Left cardiac atrium (tissue), 4 donors: ENCODE measurements at regions not wholly inside any gene's neighbourhood (a gene's known extent, or its start where the extent isn't known, plus 50 kb on each side); places are given as distances from the start of the nearest gene placed in this dataset.

ENCODE experiments used
- ATAC-seq, 2 donors: fragments of 200-7000 bp; cut with Tn5 transposase; one replicate each; pipeline ENCODE4 v1.9.1; 2020; ENCODE audit warnings: mild to moderate bottlenecking in 2 of 2, moderate library complexity in 2 of 2
- DNase-seq: peaks from one replicate; pipeline ENCODE4 v3.0.0-alpha.2; 2020
- intact Hi-C, 2 donors: fragments of 100-400 bp; cut with DNase I; formaldehyde crosslinking; loops; one replicate each; pipeline versions ENCODE4 v1.14.1 to v1.15.1; 2022 to 2023
- donor health status: DM: no; HTN: yes; CAD: no.
- donor health status: DM: no; HTN: yes; CAD: no; lungs with severe emphysema.
- donor health status: DM: yes; HTN: yes; CAD: no.
- donor health status: Dilated cardiomyopathy.

DNA sequence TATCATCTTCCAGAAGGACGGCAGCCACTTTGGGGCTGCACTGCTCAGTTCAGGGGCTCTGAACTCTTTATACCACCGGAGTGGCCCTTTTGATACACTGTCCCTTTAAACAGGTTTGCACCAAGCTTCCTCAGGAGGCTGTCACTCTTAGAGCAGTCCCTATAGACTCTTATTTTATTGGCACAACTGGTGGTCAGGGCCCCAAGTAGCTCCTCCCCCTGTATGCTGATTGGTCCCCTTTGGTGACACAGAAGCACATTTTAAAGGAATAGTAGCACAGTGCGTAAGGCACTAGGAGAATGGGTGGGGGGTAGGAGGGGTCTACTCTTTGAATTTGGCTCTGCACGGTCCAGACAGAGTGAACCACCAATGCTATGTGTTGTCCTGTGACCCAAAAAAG lies 122.6 kb upstream of the MLN start:
- DNase-seq = no peak
- ATAC-seq = no peak
- intact Hi-C loops = no loop called here

DNA sequence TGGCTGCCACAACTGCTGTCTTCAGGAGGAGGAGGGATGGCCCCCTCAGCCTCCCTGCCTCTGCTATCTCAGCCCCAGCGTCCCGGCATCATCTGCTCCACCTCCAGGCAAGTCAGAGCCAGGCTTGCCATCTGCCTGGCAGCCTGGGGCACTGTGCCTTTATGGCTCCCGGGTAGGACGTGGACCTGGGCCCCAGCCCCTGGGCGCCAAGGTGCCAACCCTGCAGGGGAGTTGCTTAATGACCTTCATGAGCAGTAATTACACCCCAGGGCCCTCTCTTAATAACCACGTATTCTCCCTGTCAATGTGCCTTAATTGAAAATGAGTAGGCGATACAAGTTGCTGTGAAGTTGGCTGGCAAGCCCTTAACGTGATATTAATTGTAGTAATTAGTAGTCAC lies 122.1 kb upstream of the MLN start:
- no peak for ATAC-seq
- intact Hi-C loops = no loop called here
- DNase-seq = no peak

- no peak for DNase-seq
- intact Hi-C loops = no loop called here
- ATAC-seq = no peak
Observed at GRCh38 chr6:33925210-33925609, 121.4 kb upstream of the MLN start.

GRCh38 chr6:33924681-33925080 lies 120.9 kb upstream of the MLN start:
- intact Hi-C loops = no loop called here
- ATAC-seq = no peak
- DNase-seq = no peak

- DNase-seq (no peak), ATAC-seq (no peak)
- intact Hi-C loops = no loop called here
Observed at GRCh38 chr6:33923857-33924514, 120.2 kb upstream of the MLN start.

DNA sequence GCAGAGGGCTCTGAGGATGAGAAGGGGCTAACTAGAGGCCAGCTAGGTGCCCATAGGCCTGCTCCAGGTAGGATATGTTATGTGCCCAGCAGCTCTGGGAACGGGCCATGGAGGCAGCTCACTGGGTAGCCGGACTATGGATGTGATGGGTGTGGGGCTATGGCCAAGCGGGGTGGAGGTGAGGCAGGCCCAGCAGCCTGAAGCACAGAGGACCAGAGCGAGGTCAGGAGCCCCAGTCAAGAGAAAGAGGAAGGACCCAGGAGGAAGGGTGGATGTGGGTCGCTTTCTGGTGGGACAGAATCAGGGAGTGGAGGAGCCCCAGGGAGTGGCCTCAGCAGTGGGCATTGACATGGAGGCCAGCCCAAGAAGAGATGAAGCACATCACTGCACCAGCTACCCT lies 117.9 kb upstream of the MLN start:
- ATAC-seq (no peak), DNase-seq (no peak)
- intact Hi-C loops = no loop called here

- intact Hi-C loops = no loop called here
- ATAC-seq = no peak
- no peak for DNase-seq
Observed at GRCh38 chr6:33918175-33918695, 114.4 kb upstream of the MLN start.

- DNase-seq (peak; percentile 29), ATAC-seq (peak in 1 of 2 donors; percentile 34)
- intact Hi-C loops = no loop called here
Observed at GRCh38 chr6:33915134-33915533, 111.3 kb upstream of the MLN start.

DNA sequence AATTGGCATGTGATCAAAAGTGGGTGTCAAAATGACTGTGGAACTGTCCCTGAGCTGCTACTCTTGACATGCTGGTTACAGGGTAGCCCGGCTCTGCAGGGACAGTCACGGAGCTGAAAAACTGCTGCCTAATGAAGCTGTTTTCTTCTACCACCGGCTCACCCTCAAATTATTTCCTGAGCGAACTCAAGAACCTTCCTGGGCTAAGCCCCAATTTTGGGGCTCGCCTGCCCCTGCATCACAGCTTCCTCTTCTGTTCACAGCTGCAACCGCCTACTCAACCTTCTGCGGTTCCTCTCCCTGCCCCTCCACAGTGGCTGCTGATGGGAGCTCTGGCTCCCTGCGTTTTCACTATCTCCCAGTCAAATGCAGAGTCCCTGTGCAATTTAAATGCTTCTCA lies 110.8 kb upstream of the MLN start:
- ATAC-seq = peak in 1 of 2 donors; percentile 57
- DNase-seq = no peak
- intact Hi-C loops = no loop called here

DNA sequence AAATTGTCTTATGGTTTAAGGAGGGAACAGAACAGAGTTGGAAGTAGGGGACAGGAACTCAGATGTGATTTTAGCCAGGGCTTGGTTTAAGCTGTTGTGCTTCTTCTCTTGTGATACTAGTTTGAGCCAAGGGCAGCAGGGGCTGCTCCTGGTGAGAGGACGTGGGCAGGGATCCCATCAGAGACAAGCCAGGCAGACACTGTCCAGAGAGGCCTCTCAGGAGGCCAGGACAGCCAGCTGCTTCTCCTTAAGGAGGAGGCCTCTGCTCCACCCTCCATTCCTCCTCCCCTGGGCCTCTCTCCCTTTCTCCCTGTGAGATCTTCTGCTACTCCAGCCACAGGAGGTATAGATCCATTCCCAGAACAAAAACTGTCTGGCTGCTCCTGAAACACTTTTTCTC lies 108.4 kb upstream of the MLN start:
- intact Hi-C loops = no loop called here
- no peak for ATAC-seq
- no peak for DNase-seq

- intact Hi-C loops = no loop called here
- ATAC-seq (no peak), DNase-seq (no peak)
Observed at GRCh38 chr6:33911488-33911887, 107.7 kb upstream of the MLN start.

DNA sequence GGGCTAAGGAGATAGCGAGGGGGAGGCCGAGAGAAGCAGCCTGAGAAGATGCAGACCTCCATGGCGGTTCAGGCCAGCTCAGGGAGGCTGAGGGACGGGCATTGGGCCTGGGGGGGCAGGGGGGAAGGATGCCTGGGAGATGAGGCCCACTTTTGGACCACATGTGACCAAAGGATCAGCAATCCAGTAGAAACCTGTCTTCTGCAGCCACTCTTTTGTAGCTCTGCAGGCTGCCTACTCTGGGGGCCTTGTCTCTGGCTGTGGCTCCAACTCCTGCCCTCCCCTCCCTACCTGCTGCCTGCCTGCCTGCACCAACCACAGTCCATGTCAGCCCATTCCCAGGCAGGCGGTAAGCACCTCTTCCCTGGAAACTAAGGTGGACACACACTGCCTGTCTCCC lies 106.8 kb upstream of the MLN start:
- intact Hi-C loops = no loop called here
- ATAC-seq (no peak), DNase-seq (no peak)

- intact Hi-C loops = no loop called here
- ATAC-seq = no peak
Observed at GRCh38 chr6:33909737-33910136, 105.9 kb upstream of the MLN start.

GRCh38 chr6:33908025-33908424 lies 104.2 kb upstream of the MLN start:
- no peak for ATAC-seq
- intact Hi-C loops = no loop called here
- no peak for DNase-seq

More at GRCh38 chr6:33909737-33910136, 105.9 kb upstream of the MLN start:
- DNase-seq = no peak

DNA sequence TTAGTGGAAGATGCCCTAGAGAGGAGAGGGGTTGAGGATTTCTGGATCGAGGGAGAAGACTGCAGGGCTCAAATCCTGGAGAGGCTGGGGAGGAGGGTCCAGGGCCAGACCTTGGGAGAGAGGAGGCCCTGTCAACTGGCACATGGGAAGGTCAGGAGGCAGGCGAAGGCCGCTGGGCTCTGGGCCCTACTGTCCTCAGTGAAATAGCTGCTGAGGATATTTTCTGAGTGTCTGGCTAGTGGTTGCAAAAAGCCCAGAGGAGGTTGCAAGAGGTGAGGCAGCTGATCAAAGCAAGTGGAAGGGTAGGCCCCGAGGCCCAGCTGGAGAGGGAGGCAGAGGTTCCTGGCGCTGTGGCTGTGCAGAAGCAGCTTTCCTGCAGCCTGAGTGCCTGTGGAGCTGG lies 103.4 kb upstream of the MLN start:
- intact Hi-C loops = no loop called here
- ATAC-seq (no peak), DNase-seq (no peak)

DNA sequence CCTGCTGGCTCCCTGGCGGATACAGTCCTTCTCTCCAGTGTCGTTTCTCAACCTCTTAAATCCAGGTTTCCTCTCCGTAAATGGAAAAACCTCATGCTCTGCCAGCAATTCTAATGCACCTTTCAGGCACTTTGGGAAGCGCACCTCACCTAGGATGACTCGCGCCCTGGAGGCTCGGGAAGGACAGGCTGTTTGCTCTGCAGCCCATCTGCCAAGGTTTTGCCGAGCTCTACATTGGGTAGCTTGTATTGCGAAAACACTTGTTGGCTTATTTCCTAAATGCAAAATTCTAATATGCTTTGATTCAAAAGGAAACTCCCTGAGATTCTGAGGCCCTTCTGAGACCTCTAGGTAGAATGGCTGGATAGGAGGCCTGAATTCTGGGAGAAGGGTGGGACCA lies 102.6 kb upstream of the MLN start:
- DNase-seq = no peak
- peak in 1 of 2 donors; percentile 42 for ATAC-seq
- intact Hi-C loops = no loop called here

DNA sequence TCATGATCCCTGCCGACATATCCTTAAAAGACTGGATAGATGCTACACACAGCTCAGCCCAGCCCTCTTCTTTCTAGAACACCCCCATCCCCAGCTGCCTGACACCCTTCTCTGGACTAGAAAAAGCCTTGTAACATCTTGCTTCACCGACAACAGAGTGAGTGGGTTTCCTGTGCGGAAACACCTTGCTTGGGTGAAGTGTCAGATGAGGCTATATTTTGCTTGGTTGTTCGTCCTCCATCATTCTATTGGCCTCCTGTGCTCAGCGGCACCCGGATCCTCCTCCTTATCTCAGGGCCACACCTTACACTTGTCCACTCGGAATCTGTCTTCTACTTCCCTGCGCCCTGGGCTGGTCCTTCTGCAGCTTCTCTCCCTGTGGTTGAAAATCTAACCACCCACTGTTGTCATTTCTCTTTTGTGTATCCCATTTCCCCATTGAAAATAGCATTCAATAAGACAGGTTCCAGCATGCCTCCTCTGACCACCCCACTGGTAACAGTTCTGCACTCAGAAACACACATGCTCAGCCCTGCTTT lies 101.3 kb upstream of the MLN start:
- DNase-seq (no peak), ATAC-seq (peak; percentile 9 to 68)
- intact Hi-C loops = no loop called here

GRCh38 chr6:33904747-33905065 lies 100.9 kb upstream of the MLN start:
- intact Hi-C loops = no loop called here
- no peak for DNase-seq
- ATAC-seq = no peak

GRCh38 chr6:33904050-33904746 lies 100.4 kb upstream of the MLN start:
- ATAC-seq = peak; percentile 42 to 74
- peak; percentile 29 for DNase-seq
- intact Hi-C loops = no loop called here

DNA sequence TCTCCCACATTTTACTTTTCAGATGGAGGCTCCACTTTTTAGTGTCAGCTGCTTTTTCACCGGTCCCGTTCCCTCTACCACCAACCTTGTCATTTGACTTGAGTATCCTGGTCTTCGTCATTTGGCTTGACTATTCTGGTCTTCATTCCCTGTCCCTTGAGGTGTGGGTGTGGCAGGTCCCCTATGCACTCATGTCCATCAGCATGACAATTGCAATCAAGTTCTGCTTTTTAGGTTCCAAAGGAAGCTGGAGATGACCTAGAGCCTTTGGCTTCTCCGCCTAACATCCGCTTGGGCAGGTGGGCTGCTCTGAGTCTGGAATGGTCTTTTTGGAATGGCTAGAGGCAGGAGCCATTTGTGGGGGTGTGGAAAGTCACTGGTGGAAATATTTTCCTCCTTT lies 99.8 kb upstream of the MLN start:
- intact Hi-C loops = no loop called here
- DNase-seq (no peak), ATAC-seq (no peak)

GRCh38 chr6:33902457-33902853 lies 98.7 kb upstream of the MLN start:
- no peak for ATAC-seq
- intact Hi-C loops = no loop called here
- no peak for DNase-seq
